ENCODE measurements at regions not wholly inside any gene's neighbourhood (a gene's known extent, or its start where the extent isn't known, plus 50 kb on each side); places are given as distances from the start of the nearest gene placed in this dataset.

DNA sequence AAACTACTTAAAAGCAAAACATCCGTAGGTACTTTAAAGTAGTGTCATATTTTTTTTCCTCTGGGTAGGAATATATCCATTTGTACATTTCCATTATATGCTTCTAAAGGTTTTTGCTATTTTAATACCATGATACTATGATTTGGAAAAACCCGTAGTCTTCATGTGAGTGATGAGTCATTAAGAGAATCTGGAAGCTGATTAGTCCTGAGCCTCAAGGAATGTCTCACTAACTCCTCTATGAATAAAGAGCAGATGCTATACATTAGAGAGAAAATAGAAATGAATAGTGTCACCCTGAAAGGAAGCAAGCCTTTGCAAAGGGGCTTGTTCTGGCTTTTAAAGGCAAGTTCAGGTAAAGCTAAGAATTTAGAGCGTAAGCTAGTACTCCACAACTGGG is 432.1 kb downstream of the CCDC91 start:
- no peak for TF ChIP-seq CTCF (IDR thresholded peaks at IDR 0.05; ENCODE audit: unreplicated experiment in 3 of 3)
- Mint-ChIP-seq H3K9me3 (no peaks in the 10 kb centered on the region), H3K36me3 (ENCODE audit: low read depth) (no peaks in the 10 kb centered on the region), H3K27ac (no peak overlapping the region), H3K4me1 (no peaks in the 10 kb centered on the region), H3K4me3 (no peak overlapping the region), H3K27me3 (ENCODE audit: low read depth) (no peaks in the 10 kb centered on the region)

GRCh38 chr12:28626504-28626903 is 436.2 kb downstream of the CCDC91 start:
- no peak overlapping the region for H3K27ac Mint-ChIP-seq
- TF ChIP-seq CTCF (IDR thresholded peaks at IDR 0.05; ENCODE audit: unreplicated experiment in 3 of 3) = no peak
- no peaks in the 10 kb centered on the region for H3K36me3 Mint-ChIP-seq (ENCODE audit: low read depth)
- no peak overlapping the region for H3K4me3 Mint-ChIP-seq
- no peaks in the 10 kb centered on the region for H3K27me3 Mint-ChIP-seq (ENCODE audit: low read depth)
- H3K4me1 Mint-ChIP-seq = no peaks in the 10 kb centered on the region
- no peaks in the 10 kb centered on the region for H3K9me3 Mint-ChIP-seq

GRCh38 chr12:28629691-28630090 is 439.4 kb downstream of the CCDC91 start:
- H3K36me3 Mint-ChIP-seq (ENCODE audit: low read depth) = no peaks in the 10 kb centered on the region
- TF ChIP-seq CTCF (IDR thresholded peaks at IDR 0.05; ENCODE audit: unreplicated experiment in 3 of 3) = no peak
- H3K4me1 Mint-ChIP-seq = no peaks in the 10 kb centered on the region
- no peaks in the 10 kb centered on the region for H3K9me3 Mint-ChIP-seq
- H3K27ac Mint-ChIP-seq = no peak overlapping the region
- no peaks in the 10 kb centered on the region for H3K27me3 Mint-ChIP-seq (ENCODE audit: low read depth)
- no peak overlapping the region for H3K4me3 Mint-ChIP-seq

DNA sequence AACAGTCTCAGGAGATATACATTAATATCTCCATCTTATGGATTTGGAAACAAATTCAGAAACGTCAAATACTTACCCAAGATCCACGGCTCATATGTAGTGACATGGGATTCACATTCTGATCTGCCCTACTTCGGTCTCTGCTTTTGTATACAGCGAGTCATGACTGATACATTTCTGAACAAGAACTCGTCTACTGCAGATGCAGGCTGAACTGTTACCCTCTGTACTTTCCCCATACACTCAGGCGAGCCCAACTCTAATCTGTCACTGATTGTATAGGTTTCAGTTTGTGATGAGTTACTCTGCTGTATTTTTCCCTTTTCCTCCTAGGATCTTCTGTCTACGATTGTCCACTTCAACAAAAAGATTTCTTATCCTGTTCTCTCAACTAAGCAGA is 441.6 kb downstream of the CCDC91 start:
- TF ChIP-seq CTCF (IDR thresholded peaks at IDR 0.05; ENCODE audit: unreplicated experiment in 3 of 3) = no peak
- no peak overlapping the region for H3K27ac Mint-ChIP-seq
- no peaks in the 10 kb centered on the region for H3K9me3 Mint-ChIP-seq
- H3K27me3 Mint-ChIP-seq (ENCODE audit: low read depth) = no peaks in the 10 kb centered on the region
- no peaks in the 10 kb centered on the region for H3K4me1 Mint-ChIP-seq
- no peaks in the 10 kb centered on the region for H3K36me3 Mint-ChIP-seq (ENCODE audit: low read depth)
- no peak overlapping the region for H3K4me3 Mint-ChIP-seq

- TF ChIP-seq CTCF (IDR thresholded peaks at IDR 0.05; ENCODE audit: unreplicated experiment in 3 of 3) = no peak
- H3K9me3 Mint-ChIP-seq = no peaks in the 10 kb centered on the region
- H3K27me3 Mint-ChIP-seq (ENCODE audit: low read depth) = no peaks in the 10 kb centered on the region
- H3K27ac Mint-ChIP-seq = no peak overlapping the region
- no peaks in the 10 kb centered on the region for H3K36me3 Mint-ChIP-seq (ENCODE audit: low read depth)
- no peaks in the 10 kb centered on the region for H3K4me1 Mint-ChIP-seq
- no peak overlapping the region for H3K4me3 Mint-ChIP-seq
Measured at GRCh38 chr12:28640519-28640918, 450.3 kb downstream of the CCDC91 start.

DNA sequence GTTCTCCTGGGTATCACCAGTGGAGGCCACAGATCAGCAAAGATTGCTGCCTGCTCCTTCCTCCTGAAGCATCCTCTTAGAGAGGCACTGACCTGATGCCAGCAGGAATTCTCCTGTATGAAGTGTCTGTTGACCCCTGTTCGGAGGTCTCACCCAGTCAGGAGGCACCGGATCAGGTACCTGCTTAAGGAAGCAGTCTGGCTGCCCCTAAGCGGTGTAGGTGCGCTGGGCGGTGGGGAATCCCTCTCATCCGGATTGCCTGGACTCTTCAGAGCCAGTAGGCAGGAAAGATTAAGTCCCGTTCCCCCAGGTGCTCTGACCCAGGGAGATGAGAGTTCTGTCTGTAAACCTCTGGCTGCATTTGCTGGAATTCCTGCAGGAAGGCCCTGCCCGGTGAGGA is 455.2 kb downstream of the CCDC91 start:
- no peaks in the 10 kb centered on the region for H3K9me3 Mint-ChIP-seq
- H3K27ac Mint-ChIP-seq = no peak overlapping the region
- H3K4me1 Mint-ChIP-seq = no peaks in the 10 kb centered on the region
- H3K4me3 Mint-ChIP-seq = no peak overlapping the region
- H3K27me3 Mint-ChIP-seq (ENCODE audit: low read depth) = no peaks in the 10 kb centered on the region
- no peaks in the 10 kb centered on the region for H3K36me3 Mint-ChIP-seq (ENCODE audit: low read depth)
- TF ChIP-seq CTCF (IDR thresholded peaks at IDR 0.05; ENCODE audit: unreplicated experiment in 3 of 3) = no peak

All from nephron (organoid).